T-cell (primary cell): ENCODE measurements at regions not wholly inside any gene's neighbourhood (a gene's known extent, or its start where the extent isn't known, plus 50 kb on each side); places are given as distances from the start of the nearest gene placed in this dataset.

Experiments used
- ATAC-seq, 4 experiments: fragments of 200-7000 bp in 3 of 4; fragments of 150-1000 bp in 1 of 4; cut with Tn5 transposase; replicated peaks in 1 of 4; 1 replicate in 3 of 4; 2 replicates in 1 of 4; pipeline ENCODE4 v1.10.0; 2021; ENCODE audit warnings: moderate library complexity in 3 of 4, mild to moderate bottlenecking in 2 of 4, moderate number of reproducible peaks in 1 of 4
- CTCF ChIA-PET, 2 donors: fragments of 300-600 bp; sonication (Branson Sonifier 250); formaldehyde crosslinking; loops; one replicate each; lab custom pipeline; 2022; ENCODE audit warnings: antibody characterized with exemption in 2 of 2; lab: Charles Lee
- POLR2A ChIA-PET, 2 donors: fragments of 300-600 bp; sonication (Branson Sonifier 250); formaldehyde crosslinking; loops; one replicate each; lab custom pipeline; 2022; ENCODE audit warnings: antibody characterized with exemption in 2 of 2; lab: Charles Lee
- DNase-seq, 35 experiments: peaks; one replicate each; pipeline versions ENCODE4 v3.0.0 to v3.0.0-alpha.2; 2013 to 2023
- H3K27ac ChIP-seq: one replicate; pipeline ENCODE4 v1.5.1; 2013; ENCODE audit warnings: low read length
- H3K27me3 ChIP-seq, 2 experiments: replicated peaks in 1 of 2; 1 replicate in 1 of 2; 2 replicates in 1 of 2; pipeline versions ENCODE4 v1.6.1 to v1.7.0; 2013; ENCODE audit warnings: low read length in 1 of 2, mixed read lengths in 1 of 2; ENCODE audit not compliant: control insufficient read depth in 2 of 2, insufficient read depth in 2 of 2; ENCODE audit errors: extremely low read depth in 1 of 2
- H3K36me3 ChIP-seq, 2 donors: 1 replicate in 1 of 2; 2 replicates in 1 of 2; pipeline versions ENCODE4 v1.6.1 to v1.7.0; 2013; ENCODE audit warnings: low read length in 1 of 2; ENCODE audit not compliant: control insufficient read depth in 2 of 2, insufficient read depth in 1 of 2; ENCODE audit errors: extremely low read depth in 1 of 2
- H3K4me1 ChIP-seq, 2 experiments: 1 replicate in 1 of 2; 2 replicates in 1 of 2; pipeline versions ENCODE4 v1.6.1 to v1.7.0; 2013; ENCODE audit warnings: low read length in 2 of 2, mixed read lengths in 1 of 2; ENCODE audit not compliant: insufficient read depth in 2 of 2, control insufficient read depth in 1 of 2; ENCODE audit errors: extremely low read depth in 1 of 2
- H3K4me3 ChIP-seq, 2 donors: 1 replicate in 1 of 2; 2 replicates in 1 of 2; pipeline versions ENCODE4 v1.5.1 to v1.7.0; 2013; ENCODE audit warnings: mild to moderate bottlenecking in 2 of 2, low read length in 1 of 2, moderate library complexity in 1 of 2; ENCODE audit not compliant: control insufficient read depth in 1 of 2; ENCODE audit errors: extremely low read depth in 1 of 2
- H3K9me3 ChIP-seq: 2 replicates; pipeline ENCODE4 v1.7.0; 2013
- H3K27ac Mint-ChIP-seq, 2 donors: one replicate each; pipeline ENCODE4 v1.8.0; 2020 to 2021; ENCODE audit warnings: mild to moderate bottlenecking in 2 of 2, mixed read lengths in 2 of 2
- H3K27me3 Mint-ChIP-seq, 2 donors: one replicate each; pipeline ENCODE4 v1.8.0; 2021 to 2022; ENCODE audit warnings: mixed read lengths in 2 of 2
- H3K36me3 Mint-ChIP-seq: one replicate; pipeline ENCODE4 v1.8.0; 2021; ENCODE audit warnings: mixed read lengths
- H3K4me1 Mint-ChIP-seq, 3 donors: one replicate each; pipeline ENCODE4 v1.8.0; 2020 to 2022; ENCODE audit warnings: mixed read lengths in 3 of 3, mild to moderate bottlenecking in 1 of 3
- H3K4me3 Mint-ChIP-seq, 3 donors: one replicate each; pipeline ENCODE4 v1.8.0; 2020 to 2022; ENCODE audit warnings: mild to moderate bottlenecking in 3 of 3, mixed read lengths in 3 of 3, moderate library complexity in 3 of 3
- H3K9me3 Mint-ChIP-seq, 3 donors: one replicate each; pipeline ENCODE4 v1.8.0; 2020 to 2022; ENCODE audit warnings: mixed read lengths in 3 of 3
- WGBS: methylation state at CpG from one replicate; pipeline ENCODE4 v1.1.5; 2013; ENCODE audit warnings: missing lambda C conversion rate; ENCODE audit not compliant: insufficient coverage; 5-methylcytosine and 5-hydroxymethylcytosine counted together

- WGBS, result 100% methylated on average over 1 of the region's 1 CpG
These were observed 513.5 kb upstream of the ZEB2 start for GRCh38 chr2:145033438-145033837.

GRCh38 chr2:145032791-145033190 is 512.9 kb upstream of the ZEB2 start:
- no peak overlapping the region for H3K27ac Mint-ChIP-seq
- Histone ChIP-seq H3K27ac (no peak overlapping the region), H3K27me3 (no peaks in the 10 kb centered on the region), H3K36me3 (no peaks in the 10 kb centered on the region), H3K9me3 (no peaks in the 10 kb centered on the region), H3K4me1 (no peaks in the 10 kb centered on the region), H3K4me3 (no peak overlapping the region)
- no peaks in the 10 kb centered on the region for H3K27me3 Mint-ChIP-seq
- no peak for DNase-seq
- no peak for ATAC-seq
- CTCF ChIA-PET, result no interaction called here
- POLR2A ChIA-PET, result no interaction called here
- no peaks in the 10 kb centered on the region for H3K36me3 Mint-ChIP-seq
- H3K9me3 Mint-ChIP-seq, result no peaks in the 10 kb centered on the region
- H3K4me3 Mint-ChIP-seq, result no peak overlapping the region
- H3K4me1 Mint-ChIP-seq, result no peaks in the 10 kb centered on the region
- WGBS, result 92% methylated on average over 1 of the region's 2 CpGs

More at GRCh38 chr2:145033438-145033837, 513.5 kb upstream of the ZEB2 start:
- Histone ChIP-seq H3K4me1 (no peaks in the 10 kb centered on the region), H3K4me3 (no peak overlapping the region), H3K9me3 (no peaks in the 10 kb centered on the region), H3K36me3 (no peaks in the 10 kb centered on the region), H3K27me3 (no peaks in the 10 kb centered on the region), H3K27ac (no peak overlapping the region)
- ChIA-PET CTCF (no interaction called here), POLR2A (no interaction called here)
- Mint-ChIP-seq H3K9me3 (no peaks in the 10 kb centered on the region), H3K36me3 (no peaks in the 10 kb centered on the region), H3K27ac (no peak overlapping the region), H3K27me3 (no peaks in the 10 kb centered on the region), H3K4me1 (no peaks in the 10 kb centered on the region), H3K4me3 (no peak overlapping the region)
- ATAC-seq (no peak), DNase-seq (no peak)

GRCh38 chr2:145029873-145030272 is 510.0 kb upstream of the ZEB2 start:
- Mint-ChIP-seq H3K36me3 (no peaks in the 10 kb centered on the region), H3K27ac (no peak overlapping the region), H3K27me3 (peaks cover 0 to 7% of the 10 kb centered on the region in 2 donors), H3K4me1 (no peaks in the 10 kb centered on the region), H3K9me3 (no peaks in the 10 kb centered on the region), H3K4me3 (no peak overlapping the region)
- H3K27me3 ChIP-seq, result no peaks in the 10 kb centered on the region
- no peaks in the 10 kb centered on the region for H3K4me1 ChIP-seq
- H3K4me3 ChIP-seq, result no peak overlapping the region
- H3K27ac ChIP-seq, result no peak overlapping the region
- no peak for ATAC-seq
- ChIA-PET CTCF (no interaction called here), POLR2A (no interaction called here)
- H3K36me3 ChIP-seq, result no peaks in the 10 kb centered on the region
- WGBS, result 80% methylated on average over 2 of the region's 3 CpGs
- no peak for DNase-seq
- H3K9me3 ChIP-seq, result no peaks in the 10 kb centered on the region

DNA sequence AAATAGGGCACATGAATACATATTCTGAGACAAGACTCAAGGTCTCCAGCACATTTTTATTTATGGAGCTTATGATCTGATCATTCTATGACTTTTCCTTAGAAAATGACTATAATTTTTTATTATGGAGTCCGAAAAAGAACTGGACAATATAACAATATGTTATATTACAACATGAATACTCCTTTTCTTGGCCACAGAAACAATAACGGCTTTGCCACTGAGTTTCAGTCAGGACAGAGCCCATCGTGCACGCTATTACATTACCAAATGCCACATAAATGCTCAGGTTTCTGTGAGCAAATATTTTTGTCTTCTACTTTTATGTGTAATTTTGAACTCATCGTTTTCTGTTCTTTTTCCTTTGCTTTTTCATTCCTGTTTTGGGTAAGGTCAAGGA is 509.2 kb upstream of the ZEB2 start:
- Mint-ChIP-seq H3K27me3 (peaks cover 0 to 7% of the 10 kb centered on the region in 2 donors), H3K4me3 (no peak overlapping the region), H3K4me1 (no peaks in the 10 kb centered on the region), H3K36me3 (no peaks in the 10 kb centered on the region), H3K9me3 (no peaks in the 10 kb centered on the region), H3K27ac (no peak overlapping the region)
- ChIA-PET POLR2A (no interaction called here), CTCF (no interaction called here)
- Histone ChIP-seq H3K27me3 (no peaks in the 10 kb centered on the region), H3K4me3 (no peak overlapping the region), H3K27ac (no peak overlapping the region), H3K36me3 (no peaks in the 10 kb centered on the region), H3K9me3 (no peaks in the 10 kb centered on the region), H3K4me1 (no peaks in the 10 kb centered on the region)
- ATAC-seq (no peak), DNase-seq (no peak)
- WGBS, result no CpG with 5 or more reads among the region's 5 CpGs

DNA sequence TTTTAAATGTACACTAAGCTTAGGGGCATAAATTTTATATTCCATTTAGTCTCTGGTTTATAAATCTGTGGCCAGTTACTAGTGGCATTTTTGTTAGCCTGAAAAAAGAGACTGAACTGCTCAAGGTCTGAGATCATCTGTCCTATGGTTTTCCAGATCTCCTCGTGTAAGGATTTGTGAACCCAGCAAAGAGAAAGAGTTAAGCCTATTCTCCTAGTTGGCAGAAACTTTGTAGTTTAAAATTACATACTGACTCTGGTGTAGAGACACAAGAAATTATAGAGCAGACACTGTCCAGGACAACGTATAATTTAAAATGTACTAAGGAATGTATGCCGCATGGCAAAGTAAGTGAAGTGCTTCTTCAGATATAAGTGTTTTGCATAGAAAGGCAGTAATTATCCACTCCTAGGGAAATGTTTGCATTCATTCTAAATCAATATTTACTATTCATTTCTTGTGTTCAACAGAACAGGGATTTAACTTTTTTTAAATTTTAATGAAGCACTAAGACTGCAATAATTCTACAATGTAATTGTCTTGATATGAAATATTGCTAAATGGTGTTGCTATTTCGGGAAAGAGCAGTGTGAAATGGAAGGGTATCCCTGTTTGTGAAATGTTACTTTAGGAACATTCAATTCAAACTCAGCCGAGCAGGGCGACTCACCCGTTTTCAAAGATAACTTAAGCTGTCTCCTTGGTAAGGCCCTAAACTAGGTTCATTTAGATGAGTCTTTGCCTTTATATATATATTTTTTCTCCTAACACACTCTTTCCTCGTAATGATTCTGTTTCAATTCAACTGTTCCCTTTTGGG is 508.4 kb upstream of the ZEB2 start:
- Histone ChIP-seq H3K27me3 (no peaks in the 10 kb centered on the region), H3K9me3 (no peaks in the 10 kb centered on the region), H3K36me3 (no peaks in the 10 kb centered on the region), H3K4me3 (no peak overlapping the region), H3K27ac (no peak overlapping the region), H3K4me1 (no peaks in the 10 kb centered on the region)
- ChIA-PET POLR2A (no interaction called here), CTCF (no interaction called here)
- Mint-ChIP-seq H3K9me3 (no peaks in the 10 kb centered on the region), H3K4me1 (no peaks in the 10 kb centered on the region), H3K36me3 (no peaks in the 10 kb centered on the region), H3K4me3 (no peak overlapping the region), H3K27ac (no peak overlapping the region), H3K27me3 (peaks cover 0 to 7% of the 10 kb centered on the region in 2 donors)
- no CpG with 5 or more reads among the region's 8 CpGs for WGBS
- no peak for ATAC-seq
- DNase-seq, result no peak

GRCh38 chr2:145026456-145027455 is 506.8 kb upstream of the ZEB2 start:
- Mint-ChIP-seq H3K36me3 (no peaks in the 10 kb centered on the region), H3K4me1 (no peaks in the 10 kb centered on the region), H3K27ac (no peak overlapping the region), H3K9me3 (no peaks in the 10 kb centered on the region), H3K4me3 (no peak overlapping the region), H3K27me3 (peaks cover 0 to 7% of the 10 kb centered on the region in 2 donors)
- CTCF ChIA-PET, result no interaction called here
- DNase-seq, result no peak
- no peak for ATAC-seq
- no peaks in the 10 kb centered on the region for H3K9me3 ChIP-seq
- POLR2A ChIA-PET, result no interaction called here
- H3K27ac ChIP-seq, result no peak overlapping the region
- H3K4me1 ChIP-seq, result no peaks in the 10 kb centered on the region
- no peaks in the 10 kb centered on the region for H3K36me3 ChIP-seq
- no peak overlapping the region for H3K4me3 ChIP-seq
- no peaks in the 10 kb centered on the region for H3K27me3 ChIP-seq
- WGBS, result 69% methylated on average over 2 of the region's 13 CpGs
